Colon (tissue), 2 donors: ENCODE measurements at regions not wholly inside any gene's neighbourhood (a gene's known extent, or its start where the extent isn't known, plus 50 kb on each side); places are given as distances from the start of the nearest gene placed in this dataset.
A peak's percentile ranks its signal among the peaks of the same experiment; 100 is the strongest.
"Not testable (repeated sequence)": the region's sequence is repeated elsewhere in the genome, so short reads cannot be mapped to it uniquely, and the experiment has no call there.

Experiments used
- FAIRE-seq: peaks from 2 replicates; lab custom pipeline; 2012; peaks lifted over from hg19 to GRCh38; lab: Jason Lieb, UNC
- donor health status: control.
- donor health status: control.

DNA sequence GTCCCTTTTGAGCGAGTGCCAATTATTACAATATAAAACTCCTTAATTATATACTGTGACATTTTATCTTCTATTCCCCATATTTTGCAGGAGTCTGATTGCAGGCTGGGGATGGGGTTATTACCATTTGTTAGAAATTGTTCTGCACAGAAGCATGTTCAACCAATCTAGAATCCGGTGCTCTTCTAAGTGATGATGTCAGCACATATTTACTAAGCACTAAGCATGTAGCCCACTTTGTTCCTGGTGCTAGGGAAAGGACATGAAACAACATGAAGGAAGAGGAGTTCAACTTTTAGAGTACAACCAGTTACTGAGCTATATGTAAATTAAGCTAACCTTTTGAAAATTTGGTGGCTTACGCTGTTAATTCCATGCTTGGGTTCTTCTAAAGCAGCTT, 52.8 kb upstream of the IL1RAPL2 start:
- FAIRE-seq, result no peak

GRCh38 chrX:104510801-104511200, 55.2 kb upstream of the IL1RAPL2 start:
- FAIRE-seq, result no peak

DNA sequence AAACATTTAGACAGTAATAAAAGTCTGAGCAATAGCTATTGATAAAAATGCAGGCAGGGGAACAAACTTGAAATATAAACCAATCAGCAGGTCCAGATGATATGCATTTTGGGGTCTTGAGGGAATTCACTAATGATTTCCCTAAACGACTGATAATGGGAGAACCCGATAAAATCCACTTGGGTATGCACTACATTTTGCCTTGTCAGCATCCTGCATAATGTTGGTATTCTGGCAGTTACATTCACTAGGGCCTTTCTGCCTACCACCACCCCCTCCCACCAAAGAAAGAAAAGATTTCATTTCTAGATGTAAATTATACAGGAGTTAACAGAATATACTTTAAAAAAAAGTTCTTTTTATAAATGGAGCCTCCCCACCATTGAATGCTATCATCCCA, 63.5 kb upstream of the IL1RAPL2 start:
- FAIRE-seq, result no peak

- no peak for FAIRE-seq
Observed at GRCh38 chrX:104488811-104489210, 77.2 kb upstream of the IL1RAPL2 start.

- FAIRE-seq, result no peak
Observed at GRCh38 chrX:104486691-104487090, 79.3 kb upstream of the IL1RAPL2 start.

DNA sequence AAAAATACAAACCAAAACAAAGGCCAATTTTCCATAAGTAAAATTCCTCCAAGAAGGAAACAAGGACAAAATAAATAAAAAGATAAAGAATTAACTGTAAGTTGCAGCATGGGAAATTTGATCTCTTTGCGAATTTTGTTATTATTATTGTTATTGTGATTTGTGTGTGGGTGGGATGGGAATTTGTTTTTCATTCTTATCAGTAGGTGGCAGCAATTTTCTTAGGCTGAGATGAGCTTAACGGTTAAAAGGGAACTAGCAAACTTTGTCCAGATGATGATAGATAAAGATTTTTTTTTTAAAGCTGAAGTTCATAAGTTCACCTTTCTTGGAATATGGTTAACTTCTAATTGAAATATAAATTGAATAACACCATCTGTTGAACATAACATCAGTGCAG, 83.2 kb upstream of the IL1RAPL2 start:
- peak; percentile 47 for FAIRE-seq

- FAIRE-seq, result no peak
Observed at GRCh38 chrX:104469771-104470170, 96.2 kb upstream of the IL1RAPL2 start.

DNA sequence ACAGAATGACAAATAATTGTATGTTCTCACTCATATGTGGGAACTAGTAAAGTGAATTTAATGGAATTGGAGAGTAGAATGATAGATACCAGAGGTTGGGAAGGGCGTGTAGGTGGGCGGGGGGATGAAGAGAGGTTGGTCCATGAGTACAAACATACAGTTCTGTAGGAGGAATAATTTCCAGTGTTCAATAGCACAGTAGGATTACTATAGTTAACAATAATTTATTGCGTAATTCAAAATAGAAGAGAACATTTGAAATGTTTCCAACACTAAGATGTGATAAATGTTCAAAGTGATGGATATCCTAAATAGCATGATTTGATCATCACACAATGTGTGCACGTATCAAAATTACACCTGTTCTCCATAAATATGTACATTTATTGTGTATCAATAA, 106.2 kb upstream of the IL1RAPL2 start:
- no peak for FAIRE-seq

DNA sequence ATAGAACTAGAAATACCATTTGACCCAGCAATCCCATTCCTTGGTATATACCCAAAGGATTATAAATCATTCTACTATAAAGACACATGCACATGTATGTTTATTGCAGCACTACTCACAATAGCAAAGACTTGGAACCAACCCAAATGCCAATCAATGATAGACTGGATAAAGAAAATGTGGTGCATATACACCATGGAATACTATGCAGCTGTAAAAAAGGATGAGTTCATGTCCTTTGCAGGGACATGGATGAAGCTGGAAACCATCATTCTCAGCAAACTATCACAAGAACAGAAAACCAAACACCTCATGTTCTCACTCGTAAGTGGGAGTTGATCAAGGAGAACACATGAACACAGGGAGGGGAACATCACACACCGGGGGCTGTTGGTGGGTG, 108.9 kb upstream of the IL1RAPL2 start:
- not testable (repeated sequence) for FAIRE-seq

- no peak for FAIRE-seq
Observed at GRCh38 chrX:104450316-104450715, 115.7 kb upstream of the IL1RAPL2 start.

DNA sequence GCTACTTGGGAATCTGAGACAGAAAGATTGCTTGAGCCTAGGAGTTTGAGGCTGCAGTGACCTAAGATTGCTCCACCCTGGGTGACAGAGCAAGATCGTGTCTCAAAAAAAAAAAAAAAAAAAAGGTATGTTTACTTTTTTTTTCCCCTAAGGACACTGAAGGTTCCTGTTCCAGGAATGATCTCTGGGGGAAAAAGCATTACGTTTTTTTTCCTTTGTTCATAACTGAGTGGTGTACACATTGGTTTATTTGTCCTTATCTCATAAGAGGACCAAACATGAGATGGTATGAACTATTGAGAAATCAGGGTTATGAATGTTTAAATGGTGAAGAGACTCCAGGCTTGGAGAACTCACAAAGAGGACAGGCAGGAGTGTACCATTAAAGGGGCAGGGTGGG, 120.4 kb upstream of the IL1RAPL2 start:
- FAIRE-seq, result no peak

DNA sequence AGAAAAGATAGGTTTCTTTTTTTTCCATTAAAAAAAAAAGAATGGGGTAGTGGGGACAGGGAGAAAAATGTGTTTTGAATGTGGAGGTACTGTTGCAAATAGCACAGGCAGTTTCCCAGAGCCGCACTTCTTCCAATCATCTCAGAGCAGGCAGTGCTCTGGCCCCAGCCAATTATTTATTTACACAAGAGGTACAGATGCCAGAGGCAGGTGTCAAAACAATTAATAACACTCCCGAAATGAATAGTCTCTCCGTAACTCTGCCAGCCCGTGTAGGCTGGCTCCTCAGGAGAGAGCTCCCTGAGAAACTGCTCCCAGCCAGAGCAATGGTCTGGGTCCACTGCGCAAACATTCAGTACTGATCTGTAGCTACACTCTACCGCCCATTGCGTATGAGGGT, 130.8 kb upstream of the IL1RAPL2 start:
- FAIRE-seq, result no peak

- FAIRE-seq, result peak; percentile 75
Observed at GRCh38 chrX:104432321-104432720, 133.7 kb upstream of the IL1RAPL2 start.

GRCh38 chrX:104430742-104431119, 135.3 kb upstream of the IL1RAPL2 start:
- FAIRE-seq, result no peak

DNA sequence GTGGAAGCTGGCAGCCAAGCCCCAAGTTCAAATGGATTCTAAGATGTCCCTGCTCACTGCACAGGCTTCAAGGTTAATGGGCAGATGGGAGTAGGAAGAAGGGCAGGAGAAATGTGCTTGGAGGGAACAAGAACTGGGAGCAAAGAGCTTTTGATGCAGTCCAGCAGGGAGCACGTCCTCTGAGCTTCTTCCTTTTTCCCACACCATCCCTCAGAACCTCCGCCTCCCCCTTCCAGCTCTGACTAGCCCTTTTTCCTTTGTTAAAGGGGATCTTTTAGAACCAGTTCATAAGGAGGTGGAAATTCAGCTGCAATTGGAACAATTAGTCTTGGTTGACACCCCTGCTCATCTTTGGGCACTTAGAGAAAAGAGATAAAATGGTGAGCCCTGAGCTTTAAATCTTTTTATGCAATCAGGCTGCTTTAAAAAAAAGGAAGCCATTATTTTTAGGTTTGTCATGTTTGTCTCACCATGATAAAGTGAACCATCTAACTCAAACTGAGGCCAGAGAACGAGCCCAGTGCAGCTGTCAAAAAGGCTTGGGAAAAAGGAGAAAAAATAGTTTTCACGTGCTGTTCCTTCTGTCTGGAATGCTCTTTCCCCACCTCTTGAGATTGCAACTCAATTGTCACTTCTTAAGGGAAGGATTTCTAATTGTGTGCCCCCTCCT, 135.8 kb upstream of the IL1RAPL2 start:
- no peak for FAIRE-seq

- FAIRE-seq, result no peak
Observed at GRCh38 chrX:104428231-104428630, 137.8 kb upstream of the IL1RAPL2 start.

DNA sequence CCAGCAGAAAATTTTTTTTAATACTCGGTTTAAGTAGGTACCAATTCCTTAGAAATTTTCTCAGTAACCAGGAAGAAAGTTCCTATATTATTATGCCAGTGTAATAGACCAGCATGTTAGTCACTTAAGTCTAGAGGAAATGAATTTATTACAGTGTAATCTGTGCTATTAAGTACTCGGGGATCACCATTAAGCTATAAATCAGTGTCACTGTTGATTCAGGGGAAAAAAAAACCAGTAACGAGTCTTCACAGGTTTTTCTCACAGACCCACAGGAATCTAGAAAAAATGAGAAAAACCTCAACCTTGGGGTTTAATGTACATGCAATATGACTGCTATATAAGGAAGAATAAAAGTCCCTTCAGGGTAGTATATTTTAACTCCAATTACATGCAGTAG, 138.3 kb upstream of the IL1RAPL2 start:
- no peak for FAIRE-seq

- no peak for FAIRE-seq
Observed at GRCh38 chrX:104427073-104427472, 138.9 kb upstream of the IL1RAPL2 start.

- no peak for FAIRE-seq
Observed at GRCh38 chrX:104420907-104421306, 145.1 kb upstream of the IL1RAPL2 start.

- FAIRE-seq, result no peak
Observed at GRCh38 chrX:104419926-104420325, 146.1 kb upstream of the IL1RAPL2 start.

GRCh38 chrX:104419211-104419610, 146.8 kb upstream of the IL1RAPL2 start:
- no peak for FAIRE-seq

GRCh38 chrX:104411800-104412199, 154.2 kb upstream of the IL1RAPL2 start:
- no peak for FAIRE-seq

- peak; percentile 28 for FAIRE-seq
Observed at GRCh38 chrX:104400387-104400786, 145.7 kb upstream of the ESX1 start.

DNA sequence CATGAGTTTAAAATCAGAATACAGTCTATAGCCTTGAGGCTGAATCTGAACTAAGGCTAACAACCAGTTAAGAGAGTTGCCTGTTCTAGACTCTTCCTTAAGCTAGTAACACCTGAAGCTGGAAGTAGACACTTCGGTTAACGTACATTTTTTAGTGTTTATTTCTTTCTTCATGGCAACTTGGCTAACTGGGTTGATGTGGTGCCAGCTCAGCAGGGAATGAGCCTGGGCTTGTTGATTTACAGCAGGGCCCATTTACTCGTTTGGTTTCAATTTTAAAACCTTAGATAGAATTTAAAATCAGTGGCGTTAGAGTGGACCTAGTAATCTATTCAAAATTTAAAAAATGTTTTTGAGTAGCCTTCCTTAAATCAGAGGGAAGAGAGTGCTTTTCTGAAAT, 137.6 kb upstream of the ESX1 start:
- no peak for FAIRE-seq

DNA sequence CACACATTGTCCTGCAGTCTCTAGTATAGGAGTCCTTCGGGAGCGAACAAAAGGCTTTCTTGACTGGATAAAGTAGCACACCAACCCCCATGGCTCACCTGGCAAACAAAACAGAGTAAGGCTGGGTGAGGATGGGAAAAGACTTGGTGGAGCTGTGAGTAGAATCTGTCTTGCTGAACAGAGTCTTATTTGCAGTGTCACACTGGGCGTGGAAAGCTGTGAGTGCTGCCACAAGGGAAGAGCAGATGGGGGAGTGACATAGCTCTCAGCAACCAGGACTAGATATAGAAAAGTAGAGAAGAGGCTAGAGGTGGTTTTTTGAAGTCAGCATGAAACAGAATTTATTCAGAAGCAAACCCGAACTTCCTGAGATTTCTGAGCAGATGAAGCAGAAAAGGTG, 137.2 kb upstream of the ESX1 start:
- FAIRE-seq, result no peak
